WERI-Rb-1 (cell line): ENCODE measurements at regions not wholly inside any gene's neighbourhood (a gene's known extent, or its start where the extent isn't known, plus 50 kb on each side); places are given as distances from the start of the nearest gene placed in this dataset.

Source experiments
- DNase-seq: peaks from one replicate; pipeline ENCODE4 v3.0.0-alpha.2; 2020
- H3K27ac ChIP-seq: fragments of 250-450 bp; sonication (Bioruptor Pico); 2 replicates; pipeline ENCODE4 v1.5.1; 2020; ENCODE audit warnings: mild to moderate bottlenecking, moderate library complexity
- H3K27me3 ChIP-seq: fragments of 250-450 bp; sonication (Bioruptor Pico); 2 replicates; pipeline ENCODE4 v1.5.1; 2021; ENCODE audit warnings: mild to moderate bottlenecking, low read depth, moderate library complexity; ENCODE audit not compliant: insufficient read depth, severe bottlenecking
- H3K36me3 ChIP-seq: fragments of 250-450 bp; sonication (Bioruptor Pico); 2 replicates; pipeline ENCODE4 v1.5.1; 2020; ENCODE audit warnings: mild to moderate bottlenecking, moderate library complexity
- H3K4me3 ChIP-seq: 2 replicates; pipeline ENCODE4 v1.5.1; 2011; ENCODE audit warnings: low read depth, mild to moderate bottlenecking, control low read depth, low read length
- H3K9me3 ChIP-seq: fragments of 250-450 bp; sonication (Bioruptor Pico); 2 replicates; pipeline ENCODE4 v1.5.1; 2021; ENCODE audit warnings: mild to moderate bottlenecking, moderate library complexity; ENCODE audit not compliant: severe bottlenecking
- CTCF ChIP-seq: IDR thresholded peaks from 2 replicates; pipeline ENCODE4 v1.5.1; 2011; ENCODE audit warnings: low read depth, mild to moderate bottlenecking, control low read depth, inconsistent platforms, low read length

GRCh38 chr12:65703176-65703575, 121.1 kb upstream of the HMGA2 start:
- H3K27me3 ChIP-seq: no peaks in the 10 kb centered on the region
- no peaks in the 10 kb centered on the region for H3K9me3 ChIP-seq
- no peak overlapping the region for H3K27ac ChIP-seq
- DNase-seq: no peak
- no peaks in the 10 kb centered on the region for H3K36me3 ChIP-seq
- no peak for TF ChIP-seq CTCF
- H3K4me3 ChIP-seq: no peak overlapping the region

GRCh38 chr12:65705380-65705876, 118.9 kb upstream of the HMGA2 start:
- Histone ChIP-seq H3K36me3 (no peaks in the 10 kb centered on the region), H3K27me3 (no peaks in the 10 kb centered on the region), H3K27ac (no peak overlapping the region), H3K9me3 (no peaks in the 10 kb centered on the region), H3K4me3 (no peak overlapping the region)
- no peak for TF ChIP-seq CTCF
- DNase-seq: no peak

DNA sequence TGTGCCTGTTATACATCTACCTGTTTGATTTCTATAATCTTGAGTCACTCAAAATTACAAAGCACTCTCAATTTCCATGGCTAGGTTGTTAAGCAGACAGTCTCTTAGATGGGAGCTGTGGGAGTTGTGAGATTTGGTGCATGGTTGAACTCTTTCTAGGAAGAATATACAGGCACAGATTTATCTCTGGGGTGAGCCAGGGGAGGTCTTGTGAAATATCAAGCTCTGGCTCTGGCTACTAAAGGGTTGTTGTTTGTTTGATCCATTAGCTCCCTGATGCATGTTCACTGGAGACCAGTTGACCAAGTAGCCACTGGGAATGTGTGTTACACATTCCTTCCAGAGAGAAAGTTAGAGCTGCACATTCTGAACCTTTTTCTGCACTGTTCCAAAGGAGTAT, 117.2 kb upstream of the HMGA2 start:
- Histone ChIP-seq H3K27ac (no peak overlapping the region), H3K36me3 (no peaks in the 10 kb centered on the region), H3K27me3 (no peaks in the 10 kb centered on the region), H3K4me3 (no peak overlapping the region), H3K9me3 (no peaks in the 10 kb centered on the region)
- no peak for DNase-seq
- TF ChIP-seq CTCF: no peak

GRCh38 chr12:65712260-65713004, 111.9 kb upstream of the HMGA2 start:
- no peak for TF ChIP-seq CTCF
- no peak overlapping the region for H3K4me3 ChIP-seq
- H3K27me3 ChIP-seq: no peaks in the 10 kb centered on the region
- no peaks in the 10 kb centered on the region for H3K36me3 ChIP-seq
- no peak overlapping the region for H3K27ac ChIP-seq
- no peaks in the 10 kb centered on the region for H3K9me3 ChIP-seq
- no peak for DNase-seq

- Histone ChIP-seq H3K27me3 (no peaks in the 10 kb centered on the region), H3K36me3 (no peaks in the 10 kb centered on the region), H3K9me3 (no peaks in the 10 kb centered on the region), H3K4me3 (no peak overlapping the region), H3K27ac (no peak overlapping the region)
- DNase-seq: no peak
- no peak for TF ChIP-seq CTCF
These were observed 108.3 kb upstream of the HMGA2 start for GRCh38 chr12:65715961-65716360.
